Uterus (tissue), 2 donors: ENCODE measurements at regions not wholly inside any gene's neighbourhood (a gene's known extent, or its start where the extent isn't known, plus 50 kb on each side); places are given as distances from the start of the nearest gene placed in this dataset.

ENCODE experiments used
- POLR2A ChIP-seq, 2 donors: fragments of 450-650 bp; IDR thresholded peaks; one replicate each; pipeline ENCODE4 v1.6.1; 2016; ENCODE audit warnings: antibody characterized with exemption in 2 of 2, mild to moderate bottlenecking in 1 of 2, moderate library complexity in 1 of 2
- TF ChIP-seq, protein P1 (sequence below), 4 experiments: fragments of 200-600 bp in 2 of 4; fragments of 450-650 bp in 2 of 4; sonication (generic) in 2 of 4; IDR thresholded peaks; one replicate each; pipeline ENCODE4 v1.5.1; 2016 to 2019; ENCODE audit warnings: antibody characterized with exemption in 4 of 4, mild to moderate bottlenecking in 2 of 4, moderate library complexity in 1 of 4

DNA sequence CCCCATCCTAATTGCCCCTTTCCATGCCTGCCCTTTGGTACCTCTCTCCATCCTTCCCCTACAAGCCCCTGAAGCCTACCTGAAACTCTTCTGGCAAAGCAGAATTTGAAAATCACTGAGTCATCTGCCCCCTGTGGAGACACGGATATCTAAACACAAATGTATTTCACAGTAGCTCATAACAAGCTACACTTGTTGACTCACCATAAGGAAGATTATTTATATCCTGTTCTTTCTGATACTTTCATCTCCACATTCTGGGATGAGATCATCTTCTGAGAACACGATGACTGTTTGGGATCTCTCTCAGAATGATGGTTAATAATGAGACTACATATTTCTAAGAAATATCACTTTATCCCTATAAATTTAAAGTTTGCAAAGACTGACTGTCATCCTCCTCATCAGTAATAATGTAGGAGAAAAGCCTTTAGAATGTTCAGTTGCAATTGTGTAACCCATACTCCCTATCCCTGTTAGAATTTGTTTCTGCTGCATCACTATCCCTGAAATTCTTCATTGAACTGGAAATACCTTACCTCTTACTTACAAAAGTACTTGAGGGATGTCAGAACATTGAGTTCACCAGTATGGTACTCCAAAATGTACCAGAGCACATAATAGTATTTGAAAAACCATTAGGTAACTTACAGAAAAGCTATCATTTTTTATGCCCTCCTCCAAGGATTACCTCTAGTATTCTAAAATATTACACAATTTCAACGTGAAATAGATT lies 116.1 kb upstream of the IL12A start:
- TF ChIP-seq, protein P1, sequence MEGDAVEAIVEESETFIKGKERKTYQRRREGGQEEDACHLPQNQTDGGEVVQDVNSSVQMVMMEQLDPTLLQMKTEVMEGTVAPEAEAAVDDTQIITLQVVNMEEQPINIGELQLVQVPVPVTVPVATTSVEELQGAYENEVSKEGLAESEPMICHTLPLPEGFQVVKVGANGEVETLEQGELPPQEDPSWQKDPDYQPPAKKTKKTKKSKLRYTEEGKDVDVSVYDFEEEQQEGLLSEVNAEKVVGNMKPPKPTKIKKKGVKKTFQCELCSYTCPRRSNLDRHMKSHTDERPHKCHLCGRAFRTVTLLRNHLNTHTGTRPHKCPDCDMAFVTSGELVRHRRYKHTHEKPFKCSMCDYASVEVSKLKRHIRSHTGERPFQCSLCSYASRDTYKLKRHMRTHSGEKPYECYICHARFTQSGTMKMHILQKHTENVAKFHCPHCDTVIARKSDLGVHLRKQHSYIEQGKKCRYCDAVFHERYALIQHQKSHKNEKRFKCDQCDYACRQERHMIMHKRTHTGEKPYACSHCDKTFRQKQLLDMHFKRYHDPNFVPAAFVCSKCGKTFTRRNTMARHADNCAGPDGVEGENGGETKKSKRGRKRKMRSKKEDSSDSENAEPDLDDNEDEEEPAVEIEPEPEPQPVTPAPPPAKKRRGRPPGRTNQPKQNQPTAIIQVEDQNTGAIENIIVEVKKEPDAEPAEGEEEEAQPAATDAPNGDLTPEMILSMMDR (IDR thresholded peaks at IDR 0.05): no peak
- TF ChIP-seq POLR2A (IDR thresholded peaks at IDR 0.05): no peak
